ENCODE measurements at regions not wholly inside any gene's neighbourhood (a gene's known extent, or its start where the extent isn't known, plus 50 kb on each side); places are given as distances from the start of the nearest gene placed in this dataset.

DNA sequence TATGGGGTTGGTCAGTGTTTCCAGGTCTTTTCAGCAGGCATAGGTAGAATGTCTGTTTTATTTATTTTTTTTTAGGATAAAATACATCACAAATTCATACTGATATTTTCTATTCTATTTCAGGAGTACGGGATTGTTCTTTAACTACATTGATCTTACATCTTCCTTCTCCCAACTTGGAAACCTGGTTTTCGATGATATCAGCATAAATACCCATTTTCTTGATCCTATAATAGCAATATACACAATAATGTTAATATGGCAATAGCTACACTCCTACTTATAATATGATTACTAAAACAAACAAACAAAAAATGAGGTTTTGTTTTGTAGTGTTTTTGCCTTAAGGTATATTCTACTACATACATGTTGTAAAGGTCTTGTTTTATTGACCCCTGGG, 962.4 kb upstream of the GOT2 start:
- Mint-ChIP-seq H3K4me3 (no peak overlapping the region), H3K9me3 (no peaks in the 10 kb centered on the region), H3K27me3 (ENCODE audit: low read depth) (no peaks in the 10 kb centered on the region), H3K36me3 (ENCODE audit: low read depth) (no peaks in the 10 kb centered on the region), H3K27ac (peak overlapping the region in 2 of 3 experiments; percentile 14), H3K4me1 (peaks cover 18% of the 10 kb centered on the region)
- TF ChIP-seq, protein P1, sequence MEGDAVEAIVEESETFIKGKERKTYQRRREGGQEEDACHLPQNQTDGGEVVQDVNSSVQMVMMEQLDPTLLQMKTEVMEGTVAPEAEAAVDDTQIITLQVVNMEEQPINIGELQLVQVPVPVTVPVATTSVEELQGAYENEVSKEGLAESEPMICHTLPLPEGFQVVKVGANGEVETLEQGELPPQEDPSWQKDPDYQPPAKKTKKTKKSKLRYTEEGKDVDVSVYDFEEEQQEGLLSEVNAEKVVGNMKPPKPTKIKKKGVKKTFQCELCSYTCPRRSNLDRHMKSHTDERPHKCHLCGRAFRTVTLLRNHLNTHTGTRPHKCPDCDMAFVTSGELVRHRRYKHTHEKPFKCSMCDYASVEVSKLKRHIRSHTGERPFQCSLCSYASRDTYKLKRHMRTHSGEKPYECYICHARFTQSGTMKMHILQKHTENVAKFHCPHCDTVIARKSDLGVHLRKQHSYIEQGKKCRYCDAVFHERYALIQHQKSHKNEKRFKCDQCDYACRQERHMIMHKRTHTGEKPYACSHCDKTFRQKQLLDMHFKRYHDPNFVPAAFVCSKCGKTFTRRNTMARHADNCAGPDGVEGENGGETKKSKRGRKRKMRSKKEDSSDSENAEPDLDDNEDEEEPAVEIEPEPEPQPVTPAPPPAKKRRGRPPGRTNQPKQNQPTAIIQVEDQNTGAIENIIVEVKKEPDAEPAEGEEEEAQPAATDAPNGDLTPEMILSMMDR (IDR thresholded peaks at IDR 0.05; ENCODE audit: unreplicated experiment in 3 of 3): no peak

DNA sequence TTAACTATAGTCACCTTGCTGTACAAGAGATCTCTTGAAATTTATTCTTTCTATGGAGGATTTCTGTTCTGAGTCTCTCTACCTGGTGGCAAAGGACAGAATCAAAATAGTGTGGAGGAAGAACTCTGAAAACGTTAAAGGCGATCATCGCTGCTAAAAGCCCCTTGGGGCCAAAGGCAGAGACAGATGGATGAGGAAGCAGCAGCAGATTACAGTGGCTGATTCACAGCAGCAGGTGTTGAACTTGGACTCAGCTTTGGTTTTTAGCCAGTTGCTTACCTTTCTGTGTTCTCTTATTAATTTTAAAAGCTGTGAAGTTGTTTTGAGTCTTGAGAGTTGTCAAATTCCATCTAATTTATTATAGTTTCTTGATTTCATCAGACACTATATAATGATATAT, 956.1 kb upstream of the GOT2 start:
- H3K9me3 Mint-ChIP-seq: peaks cover 15% of the 10 kb centered on the region
- peaks cover 4% of the 10 kb centered on the region for H3K36me3 Mint-ChIP-seq (ENCODE audit: low read depth)
- H3K27ac Mint-ChIP-seq: no peak overlapping the region
- H3K4me3 Mint-ChIP-seq: no peak overlapping the region
- TF ChIP-seq, protein P1 (IDR thresholded peaks at IDR 0.05; ENCODE audit: unreplicated experiment in 3 of 3): no peak
- no peaks in the 10 kb centered on the region for H3K4me1 Mint-ChIP-seq
- no peaks in the 10 kb centered on the region for H3K27me3 Mint-ChIP-seq (ENCODE audit: low read depth)

DNA sequence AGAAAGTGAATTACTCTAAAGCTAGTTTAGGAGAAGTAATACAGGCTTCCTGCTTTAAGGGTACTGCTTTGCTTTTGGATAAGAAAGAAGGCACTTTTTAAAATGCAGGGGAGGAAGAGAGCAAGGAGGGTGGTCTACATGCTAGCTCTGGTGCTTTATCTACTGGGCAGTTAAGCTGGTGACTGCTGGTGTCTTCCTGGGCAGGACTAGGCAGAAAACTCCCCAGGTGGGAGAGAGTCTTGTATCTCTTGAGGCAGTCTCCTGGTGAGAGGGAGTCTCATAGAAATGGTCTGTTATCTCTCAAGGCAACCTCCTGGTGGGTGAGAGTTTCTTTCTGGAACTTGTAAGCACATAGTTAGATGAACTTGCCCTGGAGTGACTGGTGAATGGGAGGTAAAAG, 953.9 kb upstream of the GOT2 start:
- no peaks in the 10 kb centered on the region for H3K4me1 Mint-ChIP-seq
- H3K36me3 Mint-ChIP-seq (ENCODE audit: low read depth): peaks cover 4% of the 10 kb centered on the region
- TF ChIP-seq, protein P1 (IDR thresholded peaks at IDR 0.05; ENCODE audit: unreplicated experiment in 3 of 3): no peak
- H3K4me3 Mint-ChIP-seq: no peak overlapping the region
- peaks cover 23% of the 10 kb centered on the region for H3K9me3 Mint-ChIP-seq
- H3K27me3 Mint-ChIP-seq (ENCODE audit: low read depth): no peaks in the 10 kb centered on the region
- no peak overlapping the region for H3K27ac Mint-ChIP-seq

DNA sequence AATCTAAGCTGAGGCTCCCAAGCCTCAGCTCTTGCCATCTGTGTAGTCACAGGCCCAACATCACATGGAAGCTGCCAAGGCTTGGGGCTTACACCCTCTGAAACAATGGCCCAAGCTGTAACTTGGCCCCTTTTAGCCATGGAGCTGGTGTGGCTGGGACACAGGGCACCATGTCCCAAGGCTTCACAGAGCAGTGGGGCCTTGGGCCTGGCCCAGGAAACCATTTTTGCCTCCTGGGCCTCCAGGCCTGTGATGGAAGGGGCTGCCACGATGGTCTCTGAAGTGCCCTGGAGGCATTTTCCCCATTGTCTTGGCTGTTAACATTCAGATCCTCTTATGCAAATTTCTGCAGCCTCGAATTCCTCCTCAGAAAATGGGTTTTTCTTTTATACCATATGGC, 952.3 kb upstream of the GOT2 start:
- H3K36me3 Mint-ChIP-seq (ENCODE audit: low read depth): peaks cover 4% of the 10 kb centered on the region
- TF ChIP-seq, protein P1 (IDR thresholded peaks at IDR 0.05; ENCODE audit: unreplicated experiment in 3 of 3): no peak
- H3K9me3 Mint-ChIP-seq: peaks cover 23% of the 10 kb centered on the region
- no peaks in the 10 kb centered on the region for H3K4me1 Mint-ChIP-seq
- no peaks in the 10 kb centered on the region for H3K27me3 Mint-ChIP-seq (ENCODE audit: low read depth)
- H3K4me3 Mint-ChIP-seq: no peak overlapping the region
- H3K27ac Mint-ChIP-seq: no peak overlapping the region

DNA sequence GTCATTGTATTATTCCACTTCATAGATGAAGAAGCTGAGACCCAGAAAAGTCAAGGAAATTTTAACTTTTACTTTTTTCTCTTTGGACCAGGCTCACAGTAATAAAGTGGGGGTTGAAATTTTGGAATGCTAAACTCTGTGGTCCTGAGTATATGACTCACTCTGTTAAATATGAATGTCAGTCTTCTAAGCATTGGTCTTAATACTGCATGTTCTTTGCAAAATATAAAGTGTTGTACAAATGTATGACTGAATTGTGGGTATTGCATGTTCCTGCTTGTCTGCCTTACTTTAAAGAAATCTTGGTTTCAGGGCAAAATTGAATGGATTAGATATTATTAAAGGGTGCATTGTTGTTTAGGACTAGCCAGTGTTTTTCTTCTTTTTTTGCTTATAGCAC, 950.8 kb upstream of the GOT2 start:
- Mint-ChIP-seq H3K27ac (no peak overlapping the region), H3K27me3 (ENCODE audit: low read depth) (no peaks in the 10 kb centered on the region), H3K9me3 (peaks cover 23% of the 10 kb centered on the region), H3K4me1 (no peaks in the 10 kb centered on the region), H3K36me3 (ENCODE audit: low read depth) (peaks cover 4% of the 10 kb centered on the region), H3K4me3 (no peak overlapping the region)
- TF ChIP-seq, protein P1 (IDR thresholded peaks at IDR 0.05; ENCODE audit: unreplicated experiment in 3 of 3): no peak

DNA sequence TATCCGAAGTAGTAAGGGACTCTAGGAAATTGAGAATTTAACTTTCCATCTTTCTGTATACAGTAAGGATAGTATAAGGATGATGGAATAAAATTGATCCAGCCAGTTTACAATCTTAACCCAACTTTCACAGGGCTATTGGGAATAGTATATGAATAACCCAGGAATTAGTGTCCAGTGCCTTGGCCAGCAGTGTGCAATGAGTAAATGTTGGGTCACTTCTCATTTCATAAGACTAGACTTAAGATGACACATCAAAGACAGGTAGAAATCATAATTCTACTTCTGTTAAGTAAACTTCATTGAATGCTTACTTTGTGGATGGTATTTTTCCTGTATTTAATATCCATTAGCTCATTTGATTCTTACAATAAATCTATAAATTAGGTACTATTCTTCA, 949.6 kb upstream of the GOT2 start:
- Mint-ChIP-seq H3K27ac (no peak overlapping the region), H3K36me3 (ENCODE audit: low read depth) (peaks cover 4% of the 10 kb centered on the region)
- TF ChIP-seq, protein P1 (IDR thresholded peaks at IDR 0.05; ENCODE audit: unreplicated experiment in 3 of 3): no peak

More for the DNA sequence above, 949.6 kb upstream of the GOT2 start:
- no peak overlapping the region for H3K4me3 Mint-ChIP-seq
- H3K27me3 Mint-ChIP-seq (ENCODE audit: low read depth): no peaks in the 10 kb centered on the region
- H3K9me3 Mint-ChIP-seq: peaks cover 23% of the 10 kb centered on the region
- H3K4me1 Mint-ChIP-seq: no peaks in the 10 kb centered on the region

Data from nephron (organoid).